HEK293T (cell line): ENCODE measurements at regions not wholly inside any gene's neighbourhood (a gene's known extent, or its start where the extent isn't known, plus 50 kb on each side); places are given as distances from the start of the nearest gene placed in this dataset.

ENCODE experiments used
- BHLHE40 ChIP-seq: fragments of 450-650 bp; IDR thresholded peaks from 2 replicates; pipeline ENCODE4 v1.6.1; 2016; ENCODE audit warnings: mild to moderate bottlenecking, moderate library complexity, borderline replicate concordance
- ELF4 ChIP-seq: fragments of 450-650 bp; IDR thresholded peaks from 2 replicates; pipeline ENCODE4 v1.6.1; 2017; ENCODE audit warnings: antibody characterized with exemption
- FOXK2 ChIP-seq: fragments of 450-650 bp; IDR thresholded peaks from 2 replicates; pipeline ENCODE4 v1.6.1; 2016; ENCODE audit warnings: mild to moderate bottlenecking
- LEF1 ChIP-seq: fragments of 450-650 bp; IDR thresholded peaks from 2 replicates; pipeline ENCODE4 v1.6.1; 2017; ENCODE audit warnings: mild to moderate bottlenecking, borderline replicate concordance
- NFRKB ChIP-seq: fragments of 450-650 bp; IDR thresholded peaks from 2 replicates; pipeline ENCODE4 v1.6.1; 2016; ENCODE audit warnings: mild to moderate bottlenecking, moderate library complexity
- PKNOX1 ChIP-seq: fragments of 450-650 bp; IDR thresholded peaks from 2 replicates; pipeline ENCODE4 v1.6.1; 2016

GRCh38 chr6:101230866-101231265 lies 162.6 kb upstream of the GRIK2 start:
- TF ChIP-seq FOXK2 (no peak), PKNOX1 (no peak), NFRKB (no peak), ELF4 (no peak), LEF1 (no peak), BHLHE40 (no peak)
